HepG2 (cell line): ENCODE measurements at regions not wholly inside any gene's neighbourhood (a gene's known extent, or its start where the extent isn't known, plus 50 kb on each side); places are given as distances from the start of the nearest gene placed in this dataset.

ENCODE experiments used
- ATAC-seq: fragments of 200-7000 bp; cut with Tn5 transposase; 3 replicates; pipeline ENCODE4 v1.9.1; 2020; ENCODE audit warnings: mild to moderate bottlenecking, moderate library complexity
- BruUV-seq: library from RNA; stranded (reverse); fragments of 400-500 nt; replicated peaks from 2 replicates; lab custom pipeline; 2021; lab: Mats Ljungman, UMichigan
- CTCF ChIA-PET: fragments of 300-600 bp; formaldehyde crosslinking; extraction: SDS; loops from one replicate; lab custom pipeline; 2021; ENCODE audit warnings: low total read pairs, inconsistent platforms, low intra/inter-chr PET ratio; lab: Yijun Ruan, JAX
- POLR2A ChIA-PET: fragments of 350-600 bp; sonication (Branson Sonifier 250); formaldehyde crosslinking; loops from one replicate; lab custom pipeline; 2020; ENCODE audit warnings: antibody characterized with exemption, inconsistent platforms; lab: Yijun Ruan, JAX
- DNase-seq: peaks from one replicate; pipeline ENCODE4 v3.0.0-alpha.2; 2015; ENCODE audit warnings: low spot score
- FAIRE-seq: peaks from 3 replicates; lab custom pipeline; 2011; peaks lifted over from hg19 to GRCh38; lab: Jason Lieb, UNC
- H2AFZ ChIP-seq: one replicate; pipeline ENCODE4 v1.6.1; 2011; ENCODE audit warnings: low read length, inconsistent platforms
- H3K27ac ChIP-seq: fragments of 300-600 bp; 3 replicates; pipeline ENCODE4 v1.8.0; 2011; ENCODE audit warnings: mixed run types, mild to moderate bottlenecking, mixed read lengths, low read length, inconsistent platforms; ENCODE audit not compliant: insufficient read depth; ENCODE audit errors: extremely low read length
- H3K27me3 ChIP-seq, 2 experiments: fragments of 200-600 bp in 1 of 2; 2 replicates in 1 of 2; 3 replicates in 1 of 2; pipeline versions ENCODE4 v1.6.0 to v1.8.0; 2011; ENCODE audit warnings: low read length in 2 of 2, mild to moderate bottlenecking in 2 of 2, moderate library complexity in 2 of 2, inconsistent platforms in 1 of 2; ENCODE audit not compliant: insufficient read depth in 2 of 2, control insufficient read depth in 1 of 2
- H3K36me3 ChIP-seq, 2 experiments: fragments of 200-600 bp in 1 of 2; replicated peaks in 1 of 2; 2 replicates in 1 of 2; 3 replicates in 1 of 2; pipeline versions ENCODE4 v1.5.1 to v1.8.0; 2011; ENCODE audit warnings: low read length in 2 of 2, inconsistent platforms in 1 of 2; ENCODE audit not compliant: insufficient read depth in 2 of 2, control insufficient read depth in 1 of 2
- H3K4me1 ChIP-seq: 2 replicates; pipeline ENCODE4 v1.5.1; 2012; ENCODE audit warnings: low read length, inconsistent platforms; ENCODE audit not compliant: insufficient read depth
- H3K4me2 ChIP-seq: 2 replicates; pipeline ENCODE4 v1.6.0; 2011; ENCODE audit warnings: low read depth, low read length, inconsistent platforms
- H3K4me3 ChIP-seq, 3 experiments: fragments of 200-600 bp in 1 of 3; sonication (generic), shearing (Covaris generic) in 1 of 3; replicated peaks in 1 of 3; 2 replicates each; pipeline ENCODE4 v1.5.1; 2011 to 2016; ENCODE audit warnings: low read length in 3 of 3, inconsistent platforms in 2 of 3, low read depth in 2 of 3, mild to moderate bottlenecking in 2 of 3, control low read depth in 1 of 3, mixed read lengths in 1 of 3; ENCODE audit not compliant: insufficient read depth in 1 of 3
- H3K79me2 ChIP-seq: one replicate; pipeline ENCODE4 v1.6.1; 2011; ENCODE audit warnings: low read length, inconsistent platforms; ENCODE audit not compliant: insufficient read depth
- H3K9ac ChIP-seq: 2 replicates; pipeline ENCODE4 v1.6.0; 2011; ENCODE audit warnings: mild to moderate bottlenecking, low read depth, low read length, inconsistent platforms; ENCODE audit not compliant: insufficient read depth
- H3K9me3 ChIP-seq: 2 replicates; pipeline ENCODE4 v1.5.1; 2012; ENCODE audit warnings: mild to moderate bottlenecking, low read length
- H4K20me1 ChIP-seq: 2 replicates; pipeline ENCODE4 v1.6.0; 2011; ENCODE audit warnings: inconsistent platforms, mild to moderate bottlenecking, low read length, moderate library complexity; ENCODE audit not compliant: insufficient read depth
- HMGA1 ChIP-seq: sonication (generic); formaldehyde crosslinking; conservative IDR thresholded peaks from 2 replicates; pipeline ENCODE4 v1.4.0; 2020; ENCODE audit warnings: missing genetic modification reagents
- JDP2 ChIP-seq: sonication (generic); formaldehyde crosslinking; IDR thresholded peaks from 2 replicates; pipeline ENCODE4 v1.8.1; 2022; ENCODE audit warnings: missing genetic modification reagents, borderline replicate concordance
- JUNB ChIP-seq: sonication (generic); formaldehyde crosslinking; IDR thresholded peaks from 2 replicates; pipeline ENCODE4 v1.8.0; 2022; ENCODE audit warnings: missing genetic modification reagents, mild to moderate bottlenecking, borderline replicate concordance
- XBP1 ChIP-seq: sonication (generic); formaldehyde crosslinking; IDR thresholded peaks from 2 replicates; pipeline ENCODE4 v1.5.0; 2020; ENCODE audit warnings: missing genetic modification reagents
- ZNF749 ChIP-seq: sonication (generic); formaldehyde crosslinking; IDR thresholded peaks from 2 replicates; pipeline ENCODE4 v1.8.0; 2022; ENCODE audit warnings: mild to moderate bottlenecking, missing genetic modification reagents, moderate library complexity, borderline replicate concordance
- ZNF75D ChIP-seq: sonication (generic); formaldehyde crosslinking; IDR thresholded peaks from 2 replicates; pipeline ENCODE4 v1.8.1; 2023; ENCODE audit warnings: missing genetic modification reagents, mild to moderate bottlenecking, borderline replicate concordance
- WGBS: methylation state at CpG from one replicate; pipeline ENCODE4 v1.1.6; 2017; ENCODE audit warnings: low lambda C conversion rate; 5-methylcytosine and 5-hydroxymethylcytosine counted together
- in situ Hi-C: cut with HindIII; loops from 2 replicates; pipeline ENCODE4 v1.10.0; 2017; ENCODE audit warnings: low pct_unique_long_range_greater_than_20kb; ENCODE audit not compliant: extremely low pct_ligation_motif_present
- intact Hi-C: fragments of 100-400 bp; cut with micrococcal nuclease; formaldehyde crosslinking; loops from one replicate; pipeline ENCODE4 v1.10.0; 2022; ENCODE audit not compliant: unreplicated experiment
- TF ChIP-seq, protein P1 (sequence below): sonication (generic); formaldehyde crosslinking; IDR thresholded peaks from 2 replicates; pipeline ENCODE4 v1.5.0; 2020; ENCODE audit warnings: missing genetic modification reagents, mild to moderate bottlenecking, borderline replicate concordance
- TF ChIP-seq, protein P2 (sequence below): sonication (generic); formaldehyde crosslinking; IDR thresholded peaks from 2 replicates; pipeline ENCODE4 v1.4.0; 2020; ENCODE audit warnings: missing genetic modification reagents, borderline replicate concordance
- TF ChIP-seq, protein P3 (sequence below): sonication (generic); formaldehyde crosslinking; IDR thresholded peaks from 2 replicates; pipeline ENCODE4 v1.4.0; 2020; ENCODE audit warnings: missing genetic modification reagents
- TF ChIP-seq, protein P4 (sequence below): sonication (generic); formaldehyde crosslinking; IDR thresholded peaks from 2 replicates; pipeline ENCODE4 v1.9.0; 2021; ENCODE audit warnings: missing genetic modification reagents, mild to moderate bottlenecking, borderline replicate concordance
- TF ChIP-seq, protein P5 (sequence below): sonication (generic); formaldehyde crosslinking; IDR thresholded peaks from 2 replicates; pipeline ENCODE4 v1.4.0; 2020; ENCODE audit warnings: mild to moderate bottlenecking, missing genetic modification reagents
- TF ChIP-seq, protein P6 (sequence below): IDR thresholded peaks from 2 replicates; pipeline ENCODE4 v1.6.1; 2018; ENCODE audit warnings: missing genetic modification reagents, mild to moderate bottlenecking, missing compliant biosample characterization

DNA sequence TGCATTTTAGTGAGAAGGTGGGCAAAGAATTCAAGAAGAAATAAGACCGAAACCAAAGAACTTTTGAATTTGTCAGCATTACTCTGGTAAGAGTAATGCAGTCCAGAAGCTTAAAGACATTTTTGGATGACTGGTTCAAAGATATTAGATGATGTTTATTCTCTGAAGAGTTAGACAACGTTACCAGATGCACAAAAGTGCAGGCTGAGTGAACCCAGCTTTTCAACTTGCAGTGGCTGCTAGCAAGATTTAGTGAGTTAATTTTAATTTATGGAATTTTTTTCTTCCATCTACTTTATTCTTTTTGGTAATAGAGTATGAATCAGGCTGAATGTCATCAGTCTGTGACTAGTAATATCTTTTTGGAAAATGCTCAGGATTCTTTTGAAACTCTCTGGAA is 267.3 kb upstream of the AZI2 start:
- no peak for DNase-seq
- Histone ChIP-seq H4K20me1 (no peaks in the 10 kb centered on the region), H3K79me2 (no peaks in the 10 kb centered on the region), H3K27me3 (no peaks in the 10 kb centered on the region), H3K4me2 (no peak overlapping the region), H3K36me3 (no peaks in the 10 kb centered on the region), H3K4me3 (no peak overlapping the region), H3K9ac (no peak overlapping the region), H3K9me3 (no peaks in the 10 kb centered on the region), H3K27ac (no peak overlapping the region), H3K4me1 (no peaks in the 10 kb centered on the region), H2AFZ (no peak overlapping the region)
- ATAC-seq = no peak
- no peak for FAIRE-seq
- no TSS peak for BruUV-seq
- intact Hi-C loops (no loop called here), in situ Hi-C loops (no loop called here)
- 2% methylated on average over 2 of the region's 2 CpGs for WGBS
- TF ChIP-seq HMGA1 (CRISPR knock-in tag) (no peak), XBP1 (CRISPR knock-in tag) (no peak), JDP2 (CRISPR knock-in tag) (no peak), JUNB (no peak), ZNF75D (no peak), ZNF749 (CRISPR knock-in tag) (no peak)
- TF ChIP-seq, protein P1, sequence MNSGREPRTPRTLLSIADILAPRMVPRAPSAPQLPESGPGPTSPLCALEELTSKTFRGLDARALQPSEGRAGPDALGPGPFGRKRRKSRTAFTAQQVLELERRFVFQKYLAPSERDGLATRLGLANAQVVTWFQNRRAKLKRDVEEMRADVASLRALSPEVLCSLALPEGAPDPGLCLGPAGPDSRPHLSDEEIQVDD (CRISPR knock-in tag) = no peak
- TF ChIP-seq, protein P2, sequence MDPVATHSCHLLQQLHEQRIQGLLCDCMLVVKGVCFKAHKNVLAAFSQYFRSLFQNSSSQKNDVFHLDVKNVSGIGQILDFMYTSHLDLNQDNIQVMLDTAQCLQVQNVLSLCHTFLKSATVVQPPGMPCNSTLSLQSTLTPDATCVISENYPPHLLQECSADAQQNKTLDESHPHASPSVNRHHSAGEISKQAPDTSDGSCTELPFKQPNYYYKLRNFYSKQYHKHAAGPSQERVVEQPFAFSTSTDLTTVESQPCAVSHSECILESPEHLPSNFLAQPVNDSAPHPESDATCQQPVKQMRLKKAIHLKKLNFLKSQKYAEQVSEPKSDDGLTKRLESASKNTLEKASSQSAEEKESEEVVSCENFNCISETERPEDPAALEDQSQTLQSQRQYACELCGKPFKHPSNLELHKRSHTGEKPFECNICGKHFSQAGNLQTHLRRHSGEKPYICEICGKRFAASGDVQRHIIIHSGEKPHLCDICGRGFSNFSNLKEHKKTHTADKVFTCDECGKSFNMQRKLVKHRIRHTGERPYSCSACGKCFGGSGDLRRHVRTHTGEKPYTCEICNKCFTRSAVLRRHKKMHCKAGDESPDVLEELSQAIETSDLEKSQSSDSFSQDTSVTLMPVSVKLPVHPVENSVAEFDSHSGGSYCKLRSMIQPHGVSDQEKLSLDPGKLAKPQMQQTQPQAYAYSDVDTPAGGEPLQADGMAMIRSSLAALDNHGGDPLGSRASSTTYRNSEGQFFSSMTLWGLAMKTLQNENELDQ (CRISPR knock-in tag) = no peak
- TF ChIP-seq, protein P3, sequence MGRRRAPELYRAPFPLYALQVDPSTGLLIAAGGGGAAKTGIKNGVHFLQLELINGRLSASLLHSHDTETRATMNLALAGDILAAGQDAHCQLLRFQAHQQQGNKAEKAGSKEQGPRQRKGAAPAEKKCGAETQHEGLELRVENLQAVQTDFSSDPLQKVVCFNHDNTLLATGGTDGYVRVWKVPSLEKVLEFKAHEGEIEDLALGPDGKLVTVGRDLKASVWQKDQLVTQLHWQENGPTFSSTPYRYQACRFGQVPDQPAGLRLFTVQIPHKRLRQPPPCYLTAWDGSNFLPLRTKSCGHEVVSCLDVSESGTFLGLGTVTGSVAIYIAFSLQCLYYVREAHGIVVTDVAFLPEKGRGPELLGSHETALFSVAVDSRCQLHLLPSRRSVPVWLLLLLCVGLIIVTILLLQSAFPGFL (CRISPR knock-in tag) = no peak
- TF ChIP-seq, protein P4, sequence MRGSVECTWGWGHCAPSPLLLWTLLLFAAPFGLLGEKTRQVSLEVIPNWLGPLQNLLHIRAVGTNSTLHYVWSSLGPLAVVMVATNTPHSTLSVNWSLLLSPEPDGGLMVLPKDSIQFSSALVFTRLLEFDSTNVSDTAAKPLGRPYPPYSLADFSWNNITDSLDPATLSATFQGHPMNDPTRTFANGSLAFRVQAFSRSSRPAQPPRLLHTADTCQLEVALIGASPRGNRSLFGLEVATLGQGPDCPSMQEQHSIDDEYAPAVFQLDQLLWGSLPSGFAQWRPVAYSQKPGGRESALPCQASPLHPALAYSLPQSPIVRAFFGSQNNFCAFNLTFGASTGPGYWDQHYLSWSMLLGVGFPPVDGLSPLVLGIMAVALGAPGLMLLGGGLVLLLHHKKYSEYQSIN (CRISPR knock-in tag) = no peak
- TF ChIP-seq, protein P5, sequence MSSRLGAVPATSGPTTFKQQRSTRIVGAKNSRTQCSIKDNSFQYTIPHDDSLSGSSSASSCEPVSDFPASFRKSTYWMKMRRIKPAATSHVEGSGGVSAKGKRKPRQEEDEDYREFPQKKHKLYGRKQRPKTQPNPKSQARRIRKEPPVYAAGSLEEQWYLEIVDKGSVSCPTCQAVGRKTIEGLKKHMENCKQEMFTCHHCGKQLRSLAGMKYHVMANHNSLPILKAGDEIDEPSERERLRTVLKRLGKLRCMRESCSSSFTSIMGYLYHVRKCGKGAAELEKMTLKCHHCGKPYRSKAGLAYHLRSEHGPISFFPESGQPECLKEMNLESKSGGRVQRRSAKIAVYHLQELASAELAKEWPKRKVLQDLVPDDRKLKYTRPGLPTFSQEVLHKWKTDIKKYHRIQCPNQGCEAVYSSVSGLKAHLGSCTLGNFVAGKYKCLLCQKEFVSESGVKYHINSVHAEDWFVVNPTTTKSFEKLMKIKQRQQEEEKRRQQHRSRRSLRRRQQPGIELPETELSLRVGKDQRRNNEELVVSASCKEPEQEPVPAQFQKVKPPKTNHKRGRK (CRISPR knock-in tag) = no peak
- TF ChIP-seq, protein P6, sequence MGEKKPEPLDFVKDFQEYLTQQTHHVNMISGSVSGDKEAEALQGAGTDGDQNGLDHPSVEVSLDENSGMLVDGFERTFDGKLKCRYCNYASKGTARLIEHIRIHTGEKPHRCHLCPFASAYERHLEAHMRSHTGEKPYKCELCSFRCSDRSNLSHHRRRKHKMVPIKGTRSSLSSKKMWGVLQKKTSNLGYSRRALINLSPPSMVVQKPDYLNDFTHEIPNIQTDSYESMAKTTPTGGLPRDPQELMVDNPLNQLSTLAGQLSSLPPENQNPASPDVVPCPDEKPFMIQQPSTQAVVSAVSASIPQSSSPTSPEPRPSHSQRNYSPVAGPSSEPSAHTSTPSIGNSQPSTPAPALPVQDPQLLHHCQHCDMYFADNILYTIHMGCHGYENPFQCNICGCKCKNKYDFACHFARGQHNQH = no peak
- POLR2A ChIA-PET = no interaction called here
- CTCF ChIA-PET = no interaction called here
